Medulla oblongata (tissue), 1 donor: ENCODE measurements at regions not wholly inside any gene's neighbourhood (a gene's known extent, or its start where the extent isn't known, plus 50 kb on each side); places are given as distances from the start of the nearest gene placed in this dataset.
"Not testable (repeated sequence)": the region's sequence is repeated elsewhere in the genome, so short reads cannot be mapped to it uniquely, and the experiment has no call there.

ENCODE experiments used
- DNase-seq: peaks from one replicate; pipeline ENCODE4 v3.0.0-alpha.2; 2015; ENCODE audit errors: extremely low spot score

DNA sequence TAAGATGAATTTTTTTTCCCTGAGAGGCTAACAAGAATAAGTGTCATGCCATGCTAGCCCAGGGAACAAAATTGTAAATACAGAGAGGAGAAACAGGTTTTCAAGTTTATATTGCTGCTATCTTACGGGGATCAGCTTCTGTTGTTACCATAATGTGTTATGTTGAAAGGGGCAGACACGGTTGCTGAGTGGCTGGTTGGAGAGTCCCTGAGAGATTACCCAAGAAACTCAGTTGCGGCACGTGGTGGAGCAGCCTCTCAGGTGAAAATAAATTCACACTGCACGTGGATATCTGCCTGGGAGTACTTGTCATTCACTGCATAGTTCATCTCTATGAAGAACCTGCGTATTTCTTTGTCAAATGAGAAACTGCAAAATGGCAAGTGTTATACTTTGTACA, 293.6 kb downstream of the TDRD3 start:
- no peak for DNase-seq

DNA sequence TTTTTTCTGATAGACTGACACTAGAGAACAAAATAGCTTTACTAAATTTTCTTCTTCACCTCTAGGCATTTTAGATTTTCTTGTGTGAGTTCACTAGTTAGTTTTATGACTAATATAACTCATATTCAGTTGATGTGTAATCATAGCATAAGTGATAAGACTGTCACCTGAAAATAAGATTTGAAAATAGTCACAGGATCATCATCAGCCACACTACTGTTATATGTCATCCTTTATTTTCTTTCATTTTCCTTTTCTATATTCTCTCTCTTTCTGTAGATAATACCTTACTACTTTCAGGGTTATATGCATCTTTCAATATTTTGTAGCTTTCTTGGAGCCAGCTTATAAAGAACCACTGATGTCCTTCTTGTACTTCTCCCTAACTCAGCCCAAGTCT, 292.6 kb downstream of the TDRD3 start:
- DNase-seq = no peak

DNA sequence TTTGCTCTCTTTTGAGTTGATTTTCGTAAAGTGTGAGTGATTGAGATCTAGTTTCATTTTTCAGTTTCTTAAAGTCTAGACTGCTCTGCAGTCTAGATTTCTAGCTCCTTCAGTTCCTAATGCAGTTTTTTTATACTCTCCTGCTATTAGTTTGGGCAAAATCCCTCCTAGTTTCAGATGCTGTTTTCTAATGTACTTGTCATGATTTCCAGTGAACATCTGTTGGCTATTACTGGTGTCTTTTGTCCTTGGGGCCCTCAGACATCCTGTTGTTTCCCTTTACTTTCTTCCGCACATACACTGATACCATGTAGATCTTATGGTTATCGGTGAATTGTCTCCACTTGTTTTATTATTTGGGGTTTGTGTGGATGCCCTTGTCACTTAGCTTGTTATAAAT, 292.1 kb downstream of the TDRD3 start:
- no peak for DNase-seq

DNA sequence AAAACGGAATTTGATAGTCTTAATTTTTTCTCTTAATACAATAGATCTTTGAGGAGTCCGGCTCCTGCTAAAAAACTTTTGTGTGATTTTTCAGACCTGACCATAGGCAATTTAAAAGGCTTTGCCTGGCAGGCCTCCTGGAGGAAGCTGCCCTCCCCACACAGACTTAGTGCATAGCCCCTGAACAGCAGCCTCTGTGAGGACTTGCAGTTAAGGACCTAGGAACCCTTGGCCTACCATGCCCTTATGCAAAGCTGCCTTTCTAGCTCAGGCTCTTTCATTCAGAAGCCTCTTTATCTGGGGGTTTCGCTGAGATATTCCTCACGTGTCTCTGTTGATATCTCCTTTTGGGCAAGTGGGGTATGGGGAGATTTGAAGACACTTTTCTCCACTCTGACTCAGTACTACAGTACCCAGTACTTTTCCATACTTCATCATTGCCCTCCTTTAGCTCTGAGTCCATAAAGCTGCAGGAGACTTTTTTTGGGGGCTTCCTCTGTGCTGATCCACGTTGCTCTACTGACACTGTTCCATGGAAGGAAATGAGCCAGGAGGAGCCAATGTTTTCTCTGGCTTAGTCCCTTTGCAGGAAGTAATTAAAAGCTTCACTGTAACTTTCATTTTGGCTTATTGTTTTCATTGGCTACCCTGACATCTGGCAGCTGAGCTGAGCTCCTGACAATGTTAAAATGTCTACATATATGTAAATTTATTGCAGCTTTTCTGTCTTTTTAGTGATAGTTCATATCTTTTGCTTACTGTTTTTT, 283.1 kb downstream of the TDRD3 start:
- DNase-seq = no peak

DNA sequence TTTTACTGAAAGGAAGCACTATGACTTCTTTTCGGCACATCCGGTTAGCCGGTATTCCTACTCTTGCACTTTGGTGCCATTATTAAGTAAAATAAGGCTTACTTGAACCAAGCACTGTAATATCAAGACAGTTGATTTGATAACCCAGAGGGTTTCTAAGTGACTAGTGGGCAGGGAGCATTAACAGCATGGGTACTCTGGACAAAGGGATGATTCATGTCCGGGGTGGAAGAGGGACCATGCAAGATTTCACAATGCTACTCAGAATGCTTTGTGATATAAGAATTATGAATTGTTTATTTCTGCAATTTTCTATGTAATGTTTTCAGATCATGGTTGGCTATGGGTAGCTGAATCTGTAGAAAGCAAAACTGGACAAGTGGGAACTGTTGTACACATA, 282.1 kb downstream of the TDRD3 start:
- DNase-seq = no peak

DNA sequence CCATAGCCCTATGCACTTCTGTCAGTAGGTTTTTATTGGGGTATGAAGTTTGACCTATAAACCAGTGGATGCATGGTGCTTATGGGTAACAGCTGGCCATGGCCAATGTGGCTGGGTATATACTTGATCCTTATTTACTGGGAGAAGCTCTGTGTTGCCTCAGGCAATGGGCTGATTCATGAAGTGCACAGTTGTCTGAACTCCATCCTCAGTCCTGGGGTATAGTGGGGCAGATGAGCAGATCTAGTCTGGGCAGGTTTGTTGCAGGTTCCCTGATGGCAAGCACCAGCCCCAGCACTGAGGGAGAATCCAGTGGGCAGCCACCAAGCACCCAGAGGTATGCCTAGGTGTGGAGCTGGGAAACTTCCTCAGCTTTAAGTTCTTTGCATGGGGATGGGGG, 274.4 kb downstream of the TDRD3 start:
- DNase-seq = no peak

DNA sequence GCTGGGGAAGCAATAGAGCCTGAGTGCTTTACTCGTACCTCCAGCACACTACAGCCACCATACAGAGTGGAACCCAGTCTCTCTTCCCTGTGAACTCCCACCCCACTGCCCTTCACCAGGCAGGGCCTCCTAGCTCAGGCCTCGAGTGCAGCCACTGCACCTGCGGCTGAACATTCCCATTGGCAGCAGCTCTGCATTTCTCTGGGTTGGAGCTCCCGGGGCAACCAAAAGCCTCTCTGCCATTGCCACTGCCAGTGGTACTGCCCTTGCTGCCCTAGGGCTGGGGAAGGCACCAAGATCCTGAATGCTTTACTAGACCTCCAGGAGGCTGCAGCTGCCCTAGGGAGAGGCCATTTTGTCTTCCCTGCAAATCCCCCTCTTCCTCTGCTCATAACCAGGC, 266.8 kb downstream of the TDRD3 start:
- no peak for DNase-seq

DNA sequence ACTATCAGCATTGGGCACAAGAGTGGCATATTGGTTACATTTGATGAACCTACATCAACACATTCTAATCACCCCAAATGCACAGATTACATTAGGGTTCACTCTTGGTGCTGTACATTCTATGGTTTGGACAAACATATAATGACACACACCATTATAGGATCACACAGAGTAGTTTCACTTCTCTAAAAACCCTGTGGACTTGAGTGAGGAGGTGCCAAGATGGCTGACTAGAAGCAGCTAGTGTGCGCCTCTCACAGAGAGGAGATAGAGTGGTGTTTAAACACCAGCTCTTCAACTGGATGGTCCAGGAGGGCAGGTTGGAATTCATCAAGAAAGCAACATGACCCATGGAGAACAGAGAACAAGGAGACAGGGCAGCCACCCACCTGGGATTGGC, 265.6 kb downstream of the TDRD3 start:
- DNase-seq = no peak

DNA sequence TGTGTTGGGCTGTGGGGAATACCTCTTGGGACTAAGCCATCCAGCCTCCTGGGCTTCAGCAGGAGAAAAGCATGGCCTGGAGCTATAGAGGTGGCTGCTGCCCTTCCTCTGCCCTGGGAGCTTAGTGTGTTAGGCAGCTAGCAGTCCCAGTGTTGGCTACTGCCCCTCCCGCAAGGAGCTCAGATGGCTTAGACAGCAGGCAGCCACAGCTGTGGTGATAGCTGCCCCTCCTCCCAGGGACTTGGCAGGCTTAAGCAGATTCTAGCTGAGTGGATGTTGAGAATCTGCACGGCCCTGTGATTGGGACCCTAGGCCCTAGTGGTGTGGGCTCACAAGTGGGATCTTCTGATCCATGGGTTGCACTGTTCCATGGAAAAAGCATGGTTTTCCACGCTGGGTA, 264.5 kb downstream of the TDRD3 start:
- DNase-seq = no peak

DNA sequence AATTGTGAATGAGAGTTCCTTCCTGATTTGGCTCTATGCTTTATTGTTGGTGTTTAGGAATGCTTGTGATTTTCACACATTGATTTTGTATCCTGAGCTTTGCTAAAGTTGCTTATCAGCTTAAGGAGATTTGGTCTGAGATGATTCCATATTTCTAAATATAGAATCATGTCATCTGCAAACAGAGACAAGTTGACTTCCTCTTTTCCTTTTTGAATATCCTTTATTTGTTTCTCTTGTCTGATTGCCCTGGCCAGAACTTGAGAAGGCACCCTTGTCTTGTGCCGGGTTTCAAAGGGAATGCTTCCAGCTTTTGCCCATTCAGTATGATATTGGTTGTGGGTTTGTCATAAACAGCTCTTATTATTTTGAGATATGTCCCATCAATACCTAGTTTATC, 260.6 kb downstream of the TDRD3 start:
- not testable (repeated sequence) for DNase-seq

DNA sequence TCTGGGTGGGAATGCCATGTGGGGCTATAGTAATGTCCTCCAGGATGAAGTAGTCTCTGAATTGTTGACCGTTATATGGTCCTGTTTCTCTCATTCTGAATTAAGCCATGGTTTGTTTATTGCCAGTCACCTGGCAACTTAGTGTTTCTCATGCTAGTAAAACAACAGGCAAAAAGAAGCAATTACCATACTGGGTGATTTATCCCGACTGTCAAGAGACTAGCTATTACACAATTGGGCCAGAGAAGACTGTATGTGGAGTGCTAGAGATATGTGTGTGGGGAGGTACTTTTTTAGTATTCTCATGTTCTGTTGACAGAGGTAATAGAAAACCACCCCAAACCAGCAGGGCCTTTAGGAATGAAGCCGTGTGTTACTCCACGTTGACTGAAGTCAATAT, 258.2 kb downstream of the TDRD3 start:
- no peak for DNase-seq

DNA sequence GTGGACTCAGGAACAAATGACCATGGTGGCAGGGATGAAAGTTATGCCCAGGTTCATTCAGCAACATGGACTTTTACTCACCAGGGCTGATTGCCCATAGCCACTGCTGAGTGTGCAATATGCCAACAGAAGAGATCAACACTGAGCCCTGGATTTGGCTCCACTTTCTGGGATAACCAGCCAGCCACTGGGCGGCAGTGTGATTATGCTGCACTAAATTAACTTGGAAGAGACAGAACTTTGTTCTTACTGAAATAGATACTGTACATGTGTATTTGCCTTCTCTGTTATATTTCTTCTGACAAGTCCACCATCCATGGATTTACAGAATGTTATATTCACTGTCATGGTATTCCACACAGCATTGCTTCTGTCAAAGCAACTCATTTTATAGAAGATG, 257.4 kb downstream of the TDRD3 start:
- DNase-seq = peak; percentile 65

DNA sequence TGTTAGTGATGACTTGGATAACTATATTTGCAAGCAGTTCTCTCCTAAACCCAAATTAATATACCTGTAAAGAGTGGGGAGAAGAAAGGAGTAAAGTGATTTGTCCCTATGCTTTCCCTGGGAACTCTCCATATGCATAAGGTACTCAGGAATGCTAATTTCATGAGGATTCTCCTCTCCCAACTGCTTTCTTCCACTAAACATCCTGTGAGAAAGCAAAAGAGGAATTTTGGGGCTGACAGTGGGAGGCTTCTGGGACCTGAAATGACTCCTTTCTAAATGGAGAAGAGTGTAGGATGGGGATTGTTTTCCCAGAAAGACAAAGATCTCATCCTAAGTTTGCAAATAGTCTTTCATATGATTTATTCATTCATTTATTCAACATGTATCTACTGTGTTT, 250.5 kb downstream of the TDRD3 start:
- no peak for DNase-seq

DNA sequence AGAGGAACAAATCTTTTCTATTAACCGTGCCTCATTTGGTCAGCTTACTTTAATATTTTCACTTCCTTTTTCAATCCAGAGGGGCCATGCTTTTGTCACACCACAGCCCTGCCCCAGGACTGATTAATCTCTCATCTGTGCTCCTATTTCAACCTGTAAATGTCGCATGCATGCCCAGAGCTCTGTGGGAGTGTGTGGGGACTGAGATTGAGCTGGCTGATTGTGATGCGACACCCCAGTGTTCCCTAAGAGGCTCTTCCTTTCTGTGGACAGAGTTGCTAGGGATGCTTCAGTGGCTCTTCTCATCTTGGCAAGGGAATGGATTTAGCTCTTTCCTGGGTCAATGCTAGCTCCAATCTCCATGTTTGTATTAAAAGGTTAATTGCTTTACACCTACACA, 249.6 kb downstream of the TDRD3 start:
- no peak for DNase-seq

DNA sequence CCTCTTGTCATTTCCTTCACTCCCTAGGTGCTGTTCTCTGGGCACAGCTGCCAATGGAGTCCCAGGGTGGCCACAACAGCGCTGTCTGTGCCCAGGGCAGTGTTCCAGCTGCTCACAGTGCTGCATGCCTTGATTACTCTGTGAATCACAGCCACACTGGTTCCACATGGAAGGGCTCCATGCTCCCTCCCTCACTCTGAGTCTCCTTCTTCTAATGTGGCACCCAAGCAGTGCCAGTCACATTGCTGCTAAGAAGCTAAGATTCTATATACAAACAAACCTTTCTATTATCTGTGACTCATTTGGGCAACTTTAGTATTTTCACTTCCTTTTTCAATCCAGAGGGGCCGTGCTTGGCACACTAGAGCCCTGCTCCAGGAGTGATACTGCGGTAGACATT, 248.7 kb downstream of the TDRD3 start:
- no peak for DNase-seq

DNA sequence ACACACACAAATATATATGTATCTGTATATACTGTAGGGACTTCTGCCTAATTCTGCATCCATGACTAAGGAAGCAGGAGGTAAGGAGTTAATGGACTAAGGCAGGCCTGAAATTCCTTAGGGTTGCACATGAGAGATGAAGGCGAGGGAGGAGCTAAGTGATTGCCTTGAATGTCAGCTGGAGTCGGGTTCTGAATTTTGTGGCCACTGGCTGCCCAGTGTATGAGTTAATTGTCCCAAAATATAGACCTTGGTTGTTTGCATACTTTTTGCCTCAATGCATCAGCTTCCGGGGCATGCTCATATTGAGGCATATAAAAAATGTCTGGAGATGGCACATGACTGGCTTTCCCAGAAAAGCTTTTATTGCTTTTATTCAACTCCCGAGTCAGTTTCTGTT, 245.5 kb downstream of the TDRD3 start:
- no peak for DNase-seq

DNA sequence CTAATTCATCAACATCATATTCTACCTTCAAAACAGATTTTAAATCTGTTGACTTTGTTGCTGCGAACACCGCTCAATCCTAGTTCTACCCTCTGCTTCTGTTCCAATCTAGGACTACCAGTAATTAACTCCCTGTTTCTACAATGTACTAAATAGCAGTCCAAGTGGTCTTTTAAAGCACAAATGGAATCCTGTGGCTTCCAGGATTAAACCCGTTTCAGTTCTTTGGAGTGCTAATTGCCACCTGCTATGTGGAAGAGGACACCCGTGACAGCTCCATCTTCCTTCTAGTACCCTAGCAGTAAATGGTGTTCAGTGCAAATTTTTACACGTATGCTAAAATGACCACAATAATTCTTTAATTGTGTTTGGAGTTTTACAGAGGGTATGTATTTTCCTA, 232.1 kb downstream of the TDRD3 start:
- DNase-seq = no peak

DNA sequence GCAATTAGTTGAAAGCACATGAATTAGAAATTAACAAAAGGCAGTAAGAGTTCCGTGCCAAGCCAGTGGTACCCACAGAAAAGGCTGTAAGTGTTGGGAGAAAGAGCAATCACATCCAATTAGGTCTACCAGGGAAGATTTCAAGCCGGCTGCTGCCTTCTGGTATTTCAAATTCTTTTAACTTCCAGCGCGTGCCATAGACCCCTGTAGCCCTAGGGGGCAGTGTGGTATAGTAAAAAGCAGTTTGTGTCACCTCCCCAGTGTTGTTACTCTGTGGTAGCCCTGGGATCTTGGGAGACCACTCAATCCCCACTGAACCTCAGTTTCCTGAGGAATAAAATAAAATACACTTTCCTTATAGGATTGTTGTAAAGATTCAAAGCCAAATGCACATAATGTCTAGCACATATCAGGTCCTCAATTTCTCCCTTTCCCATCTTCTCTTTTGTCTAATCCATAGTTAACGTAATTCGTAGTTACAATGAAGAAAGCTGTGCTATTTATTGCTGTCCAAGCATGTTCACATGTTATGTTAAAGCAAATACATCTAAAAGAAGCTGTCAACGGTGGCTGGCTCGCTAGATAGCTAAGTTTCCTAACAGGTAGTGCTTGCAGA, 230.2 kb downstream of the TDRD3 start:
- DNase-seq = peak; percentile 37
